Calu3 (cell line): ENCODE measurements at regions not wholly inside any gene's neighbourhood (a gene's known extent, or its start where the extent isn't known, plus 50 kb on each side); places are given as distances from the start of the nearest gene placed in this dataset.

Experiments used
- BruUV-seq: library from RNA; stranded (reverse); fragments of 400-500 nt; replicated peaks from 2 replicates; lab custom pipeline; 2021; lab: Mats Ljungman, UMichigan
- CTCF ChIA-PET: fragments of 300-600 bp; sonication (Branson Sonifier 250); formaldehyde crosslinking; loops from one replicate; lab custom pipeline; 2022; ENCODE audit warnings: antibody characterized with exemption; lab: Charles Lee
- DNase-seq: peaks from one replicate; pipeline ENCODE4 v3.0.0; 2022
- H3K27ac Mint-ChIP-seq: one replicate; pipeline ENCODE4 v1.8.0; 2022; ENCODE audit warnings: mixed read lengths; ENCODE audit not compliant: unreplicated experiment
- H3K27me3 Mint-ChIP-seq: one replicate; pipeline ENCODE4 v1.8.0; 2022; ENCODE audit warnings: mixed read lengths; ENCODE audit not compliant: unreplicated experiment
- H3K36me3 Mint-ChIP-seq: one replicate; pipeline ENCODE4 v1.8.0; 2022; ENCODE audit warnings: mild to moderate bottlenecking, moderate library complexity, mixed read lengths; ENCODE audit not compliant: insufficient read depth, unreplicated experiment
- H3K4me1 Mint-ChIP-seq: one replicate; pipeline ENCODE4 v1.8.0; 2022; ENCODE audit warnings: mild to moderate bottlenecking, low read depth, mixed read lengths; ENCODE audit not compliant: unreplicated experiment
- H3K4me3 Mint-ChIP-seq: one replicate; pipeline ENCODE4 v1.8.0; 2022; ENCODE audit warnings: mild to moderate bottlenecking, low read depth, moderate library complexity, mixed read lengths; ENCODE audit not compliant: unreplicated experiment
- H3K9me3 Mint-ChIP-seq: one replicate; pipeline ENCODE4 v1.8.0; 2022; ENCODE audit warnings: low read depth, mixed read lengths; ENCODE audit not compliant: unreplicated experiment
- CTCF ChIP-seq: fragments of 200-600 bp; IDR thresholded peaks from one replicate; pipeline ENCODE4 v1.8.0; 2022; ENCODE audit warnings: antibody characterized with exemption; ENCODE audit not compliant: unreplicated experiment
- intact Hi-C: fragments of 100-400 bp; cut with micrococcal nuclease; formaldehyde crosslinking; loops from one replicate; pipeline ENCODE4 v1.10.0; 2022; ENCODE audit not compliant: unreplicated experiment

GRCh38 chr10:113495553-113495952, 57.3 kb upstream of the HABP2 start:
- no peaks in the 10 kb centered on the region for H3K9me3 Mint-ChIP-seq
- no peak for TF ChIP-seq CTCF
- no peaks in the 10 kb centered on the region for H3K4me1 Mint-ChIP-seq
- no peak overlapping the region for H3K27ac Mint-ChIP-seq
- H3K27me3 Mint-ChIP-seq, result peaks cover 90% of the 10 kb centered on the region
- DNase-seq, result no peak
- intact Hi-C loops, result no loop called here
- H3K4me3 Mint-ChIP-seq, result no peak overlapping the region
- no TSS peak for BruUV-seq
- H3K36me3 Mint-ChIP-seq, result no peaks in the 10 kb centered on the region
- CTCF ChIA-PET, result no interaction called here

DNA sequence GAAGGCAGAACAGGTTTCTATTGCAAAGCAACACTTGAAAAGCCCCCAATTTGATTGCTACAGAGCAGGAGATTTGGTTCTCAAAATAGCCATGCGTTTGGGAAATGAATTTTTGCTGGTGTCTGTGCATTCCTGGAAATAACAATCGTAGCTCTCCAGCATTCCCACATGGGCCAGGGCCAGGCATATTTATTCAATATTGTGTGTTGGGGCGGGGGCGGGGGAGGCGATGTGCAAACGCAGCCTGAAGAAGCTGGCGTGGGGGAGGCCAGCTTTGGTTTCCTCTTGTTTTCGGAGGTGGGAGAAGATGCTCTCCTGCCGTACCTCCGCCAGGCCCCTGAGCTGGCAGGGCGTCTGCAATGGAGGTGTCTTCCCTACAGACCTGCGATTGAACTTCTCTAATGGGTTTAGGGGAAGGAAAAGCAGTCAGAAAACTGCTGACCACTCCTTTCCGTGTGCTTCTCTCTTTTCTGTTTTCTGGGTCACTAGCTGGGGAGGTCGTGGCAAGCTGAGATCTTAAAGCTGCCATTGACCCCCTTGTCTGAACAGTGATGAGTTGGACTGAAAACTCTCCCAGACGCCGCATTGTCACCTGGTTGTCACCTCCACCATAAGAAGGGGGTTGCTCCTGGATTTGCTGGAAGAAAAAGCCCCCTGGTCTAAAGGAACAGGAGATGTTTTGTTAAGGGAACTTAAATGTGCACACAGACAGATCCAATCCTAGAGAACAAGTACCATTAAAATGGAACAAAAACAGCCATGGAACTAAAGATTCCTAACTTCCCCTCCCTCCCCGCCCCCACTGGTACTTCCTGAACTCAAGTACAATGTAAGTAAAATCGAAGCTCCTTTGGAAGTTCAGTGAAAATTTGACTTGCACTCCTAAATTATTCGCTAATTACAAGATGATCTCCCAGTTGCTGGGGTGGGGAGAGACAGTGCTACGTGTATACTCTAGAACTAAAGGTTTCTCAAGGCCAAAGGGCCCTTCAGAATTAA, 56.4 kb upstream of the HABP2 start:
- CTCF ChIA-PET, result no interaction called here

DNA sequence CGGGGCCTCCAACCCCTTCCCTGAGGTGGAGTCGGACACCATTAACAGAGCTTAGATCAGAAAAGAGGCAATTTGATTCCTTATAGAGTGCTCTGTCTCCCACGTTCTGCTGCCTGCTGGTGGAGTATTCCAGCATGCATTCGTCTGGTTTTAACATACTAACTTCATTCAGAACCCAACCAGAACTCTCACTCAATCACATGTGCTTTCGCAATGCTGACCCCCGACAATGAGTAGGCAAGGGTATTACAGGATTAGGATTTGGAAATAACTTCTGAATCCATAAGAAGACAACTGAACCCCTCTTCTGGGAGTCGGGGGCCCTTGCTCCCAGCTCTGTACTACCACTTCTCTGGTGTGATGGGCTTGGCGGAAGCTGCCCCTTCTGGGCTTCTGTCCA, 55.7 kb upstream of the HABP2 start:
- TF ChIP-seq CTCF, result no peak
- Mint-ChIP-seq H3K27me3 (peaks cover 92% of the 10 kb centered on the region), H3K27ac (no peak overlapping the region), H3K4me1 (no peaks in the 10 kb centered on the region), H3K36me3 (no peaks in the 10 kb centered on the region), H3K4me3 (no peak overlapping the region), H3K9me3 (no peaks in the 10 kb centered on the region)
- CTCF ChIA-PET, result no interaction called here
- BruUV-seq, result no TSS peak
- intact Hi-C loops, result no loop called here
- no peak for DNase-seq

More for the DNA sequence above, 56.4 kb upstream of the HABP2 start:
- Mint-ChIP-seq H3K4me3 (no peak overlapping the region), H3K36me3 (no peaks in the 10 kb centered on the region), H3K4me1 (no peaks in the 10 kb centered on the region), H3K27ac (no peak overlapping the region), H3K27me3 (peaks cover 92% of the 10 kb centered on the region), H3K9me3 (no peaks in the 10 kb centered on the region)
- intact Hi-C loops, result no loop called here
- no peak for TF ChIP-seq CTCF
- no peak for DNase-seq
- BruUV-seq, result no TSS peak

- DNase-seq, result no peak
- Mint-ChIP-seq H3K9me3 (no peaks in the 10 kb centered on the region), H3K4me3 (no peak overlapping the region), H3K27me3 (peaks cover 92% of the 10 kb centered on the region), H3K36me3 (no peaks in the 10 kb centered on the region), H3K27ac (no peak overlapping the region), H3K4me1 (no peaks in the 10 kb centered on the region)
- TF ChIP-seq CTCF, result no peak
- BruUV-seq, result no TSS peak
- CTCF ChIA-PET, result no interaction called here
- intact Hi-C loops, result no loop called here
Measured at GRCh38 chr10:113498997-113499396, 53.9 kb upstream of the HABP2 start.
